ENCODE measurements at regions not wholly inside any gene's neighbourhood (a gene's known extent, or its start where the extent isn't known, plus 50 kb on each side); places are given as distances from the start of the nearest gene placed in this dataset.

- Histone ChIP-seq H2BK15ac (ENCODE audit: low read length) (no peak overlapping the region), H3K23ac (ENCODE audit: insufficient read length) (no peak overlapping the region), H2AK5ac (ENCODE audit: low read depth, low read length) (no peak overlapping the region), H3K9me3 (ENCODE audit: insufficient read depth in 2 of 2, low read depth in 1 of 2, low read length in 1 of 2) (no peaks in the 10 kb centered on the region), H2BK20ac (ENCODE audit: low read length) (no peak overlapping the region), H3K4me3 (ENCODE audit: extremely low read depth in 1 of 4, insufficient read depth in 2 of 4, low read depth in 3 of 4, low read length in 4 of 4) (no peak overlapping the region), H3K79me2 (ENCODE audit: control insufficient read depth in 1 of 2, insufficient read depth in 2 of 2, low read length in 2 of 2) (no peaks in the 10 kb centered on the region), H3K36me3 (ENCODE audit: control insufficient read depth in 2 of 4, insufficient read depth in 4 of 4, low read length in 3 of 4) (no peaks in the 10 kb centered on the region), H3K27ac (ENCODE audit: low read depth, low read length) (no peak overlapping the region), H2AFZ (ENCODE audit: low read length) (no peak overlapping the region), H3K4ac (replicated peaks; ENCODE audit: insufficient read length, low read depth, low read length) (no peak overlapping the region), H2BK120ac (replicated peaks; ENCODE audit: low read depth, low read length) (no peak overlapping the region), H3K18ac (ENCODE audit: extremely low read depth, low read length) (no peak overlapping the region), H2BK12ac (ENCODE audit: low read depth, low read length) (no peak overlapping the region), H3K4me1 (replicated peaks in 1 of 4; ENCODE audit: control insufficient read depth in 3 of 4, insufficient read depth in 4 of 4, low read length in 3 of 4) (no peaks in the 10 kb centered on the region), H3K79me1 (ENCODE audit: low read depth, low read length) (no peaks in the 10 kb centered on the region), H3K56ac (replicated peaks; ENCODE audit: insufficient read length, low read depth, low read length) (no peak overlapping the region), H3K23me2 (ENCODE audit: low read depth, low read length) (no peaks in the 10 kb centered on the region), H4K20me1 (replicated peaks in 1 of 2; ENCODE audit: control insufficient read depth in 1 of 2, insufficient read depth in 2 of 2, low read length in 2 of 2) (no peaks in the 10 kb centered on the region), H4K8ac (ENCODE audit: extremely low read depth, insufficient read depth, low read length) (no peak overlapping the region), H2BK5ac (ENCODE audit: low read depth, low read length) (no peak overlapping the region), H4K91ac (replicated peaks; ENCODE audit: insufficient read length, low read length) (no peak overlapping the region), H3K4me2 (ENCODE audit: insufficient read depth in 1 of 2, low read depth in 2 of 2, low read length in 2 of 2) (no peak overlapping the region), H3K27me3 (replicated peaks in 1 of 4; ENCODE audit: control insufficient read depth in 3 of 4, extremely low read depth in 1 of 4, insufficient read depth in 3 of 4, low read length in 3 of 4) (no peaks in the 10 kb centered on the region), H3K9ac (replicated peaks in 1 of 4; ENCODE audit: extremely low read depth in 1 of 4, low read depth in 3 of 4, low read length in 3 of 4) (no peak overlapping the region), H3K14ac (ENCODE audit: insufficient read length) (no peak overlapping the region), H4K5ac (ENCODE audit: insufficient read length, low read depth, low read length) (no peak overlapping the region)
- no peak for DNase-seq (ENCODE audit: low read depth in 1 of 2, low spot score in 2 of 2)
- CTCF ChIA-PET (ENCODE audit: partially characterized antibody), result no interaction called here
- POLR2A ChIA-PET (ENCODE audit: partially characterized antibody), result no interaction called here
- WGBS, 2 experiments (ENCODE audit: extremely low coverage in 1 of 2, insufficient coverage in 1 of 2, insufficient read length in 1 of 2, insufficient replicate concordance in 2 of 2, low coverage in 1 of 2, low lambda C conversion rate in 2 of 2, missing lambda C conversion rate in 1 of 2), result 87% methylated on average over 4 of the region's 4 CpGs; no CpG with 5 or more reads in 1 of the 2 experiments
- FAIRE-seq, result no peak
- TF ChIP-seq RNF2 (IDR thresholded peaks at IDR 0.05; ENCODE audit: borderline replicate concordance, low read depth, low read length, missing control alignments, poor library complexity, severe bottlenecking) (no peak), CTCF (IDR thresholded peaks at IDR 0.05; ENCODE audit: control extremely low read depth in 1 of 3, insufficient read depth in 1 of 3, low read depth in 1 of 3, low read length in 3 of 3) (no peak), FOSL1 (IDR thresholded peaks at IDR 0.05; ENCODE audit: insufficient read depth, low read depth, low read length) (no peak), RBBP5 (IDR thresholded peaks at IDR 0.05; ENCODE audit: borderline replicate concordance, low read depth, low read length) (no peak), SUZ12 (IDR thresholded peaks at IDR 0.05; ENCODE audit: low read length) (no peak), CBX5 (IDR thresholded peaks at IDR 0.05; ENCODE audit: low read depth, low read length) (no peak), USF2 (IDR thresholded peaks at IDR 0.05; ENCODE audit: low read length) (no peak), POU5F1 (IDR thresholded peaks at IDR 0.05; ENCODE audit: low read depth, low read length) (no peak), RXRA (IDR thresholded peaks at IDR 0.05; ENCODE audit: insufficient read depth, low read depth, low read length) (no peak), POLR2AphosphoS5 (IDR thresholded peaks at IDR 0.05; ENCODE audit: low read depth, low read length) (no peak), KDM4A (IDR thresholded peaks at IDR 0.05; ENCODE audit: low read depth, low read length, severe bottlenecking) (no peak)
Observed at GRCh38 chr4:111070390-111070789, 447.5 kb upstream of the PITX2 start.
